ENCODE measurements at regions not wholly inside any gene's neighbourhood (a gene's known extent, or its start where the extent isn't known, plus 50 kb on each side); places are given as distances from the start of the nearest gene placed in this dataset.

DNA sequence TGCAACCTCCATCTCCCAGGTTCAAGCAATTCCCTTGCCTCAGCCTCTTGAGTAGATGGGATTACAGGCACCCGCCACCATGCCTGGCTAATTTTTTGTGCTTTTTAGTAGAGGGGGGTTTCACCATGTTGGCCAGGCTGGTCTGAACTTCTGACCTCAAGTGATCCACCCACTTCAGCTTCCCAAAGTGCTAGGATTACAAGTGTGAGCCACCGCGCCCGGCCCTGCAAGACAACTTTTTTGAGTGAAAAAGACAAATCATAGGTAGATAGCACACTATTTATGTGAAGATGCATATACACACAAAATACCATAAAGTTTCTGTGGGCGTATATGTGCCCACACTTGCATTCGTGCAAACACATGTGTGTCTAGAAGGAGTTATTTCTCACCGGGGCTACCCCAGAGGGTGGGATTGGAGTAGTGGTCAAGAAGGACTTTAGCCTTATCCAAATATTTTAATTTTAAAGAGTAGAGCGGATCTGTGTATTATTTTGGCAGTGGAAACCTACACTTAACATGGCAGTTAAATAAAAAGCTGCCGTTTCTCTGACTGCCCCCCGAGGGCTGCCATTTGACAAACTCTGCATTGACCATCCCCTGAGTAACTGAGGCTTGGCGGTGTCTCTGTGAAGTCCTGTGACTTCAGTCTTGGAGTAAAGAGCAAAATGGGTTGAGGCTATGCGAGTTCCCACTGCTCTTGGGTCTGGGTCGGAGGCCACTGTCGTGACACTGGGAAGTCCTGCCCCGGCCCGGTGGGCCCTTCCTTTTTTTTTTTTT is 93.4 kb upstream of the PTCH1 start:
- DNase-seq, result no peak

DNA sequence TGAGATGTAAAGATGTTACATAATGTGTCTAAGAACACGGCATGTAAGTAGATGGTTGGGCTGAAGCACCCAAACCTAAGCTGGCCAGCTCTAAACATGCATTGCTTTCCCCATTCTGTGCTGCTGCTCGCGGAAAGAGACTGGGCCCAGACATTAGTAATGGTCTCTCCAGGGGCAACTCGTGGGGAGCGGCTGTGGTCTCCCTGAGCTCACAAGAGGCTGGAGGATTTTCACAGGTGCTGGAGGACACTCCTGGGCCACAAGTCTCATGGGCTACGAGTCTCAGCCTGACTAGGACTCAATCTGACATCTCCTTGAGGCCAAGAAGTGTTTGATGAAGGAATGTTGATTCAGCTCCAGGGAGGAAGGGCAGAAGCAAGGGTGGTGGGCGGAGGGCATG is 92.7 kb upstream of the PTCH1 start:
- DNase-seq, result no peak

- DNase-seq, result no peak
Measured at GRCh38 chr9:95608341-95608740, 91.6 kb upstream of the PTCH1 start.

DNA sequence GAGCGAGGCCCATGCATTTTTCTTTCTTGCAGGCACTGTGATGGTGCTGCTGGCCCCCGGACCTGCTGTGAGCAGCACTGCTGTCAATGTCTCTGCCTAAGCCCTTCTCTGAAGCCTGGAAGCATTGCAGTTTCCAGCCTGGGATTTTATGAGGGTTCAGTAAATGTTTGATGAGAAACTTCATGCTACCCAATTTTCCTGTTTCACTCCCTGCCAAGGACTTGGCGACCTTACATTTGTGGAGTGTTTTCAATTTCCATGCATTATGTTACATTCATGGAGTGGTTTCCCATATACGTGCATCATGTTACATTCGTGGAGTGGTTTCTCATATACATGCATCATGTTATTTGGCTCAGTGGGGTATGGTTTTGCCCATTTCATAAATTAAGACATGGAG is 90.7 kb upstream of the PTCH1 start:
- DNase-seq, result no peak

DNA sequence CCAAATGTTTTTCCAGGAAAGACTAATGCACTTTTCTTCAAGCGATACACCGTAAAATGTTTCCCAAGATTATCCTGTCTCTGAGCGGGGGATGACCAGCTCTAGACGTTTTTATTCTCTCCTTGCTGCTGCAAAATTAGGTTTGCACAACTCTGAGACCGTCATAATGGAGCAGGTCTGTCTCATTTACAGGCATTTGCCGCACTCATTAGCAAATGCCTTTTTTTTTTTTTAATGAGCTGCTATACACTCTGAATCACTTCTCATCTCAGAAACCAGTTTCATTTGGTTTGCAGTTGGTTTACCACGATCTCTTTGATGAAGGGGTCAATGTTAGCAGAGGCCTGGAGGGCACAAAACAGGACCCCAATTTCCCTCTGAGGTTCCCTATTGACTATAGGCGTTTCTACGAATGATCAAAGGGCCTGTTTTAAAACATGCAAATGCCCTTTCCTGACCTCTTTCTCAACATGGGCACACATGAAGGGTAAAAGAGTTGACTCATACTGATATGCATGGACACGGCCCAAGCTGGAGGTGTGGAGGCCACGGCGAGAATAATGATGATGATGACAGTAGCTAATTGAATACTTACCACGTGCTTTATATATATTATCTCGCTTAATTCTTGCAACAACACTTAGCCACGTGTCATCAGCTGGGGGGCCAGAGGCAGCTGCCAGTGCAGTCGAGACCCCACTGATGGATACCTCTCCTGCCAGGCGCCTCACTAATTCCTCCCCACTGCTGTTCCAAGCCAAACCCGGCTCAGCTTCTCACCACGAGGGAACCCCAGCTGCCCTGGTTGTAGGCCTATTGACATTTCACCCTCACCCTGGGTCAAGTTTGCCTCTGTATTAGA is 89.9 kb upstream of the PTCH1 start:
- no peak for DNase-seq

GRCh38 chr9:95605816-95606488 is 89.2 kb upstream of the PTCH1 start:
- no peak for DNase-seq

- no peak for DNase-seq
Measured at GRCh38 chr9:95605101-95605500, 88.3 kb upstream of the PTCH1 start.

- no peak for DNase-seq
Measured at GRCh38 chr9:95598236-95598635, 81.5 kb upstream of the PTCH1 start.

DNA sequence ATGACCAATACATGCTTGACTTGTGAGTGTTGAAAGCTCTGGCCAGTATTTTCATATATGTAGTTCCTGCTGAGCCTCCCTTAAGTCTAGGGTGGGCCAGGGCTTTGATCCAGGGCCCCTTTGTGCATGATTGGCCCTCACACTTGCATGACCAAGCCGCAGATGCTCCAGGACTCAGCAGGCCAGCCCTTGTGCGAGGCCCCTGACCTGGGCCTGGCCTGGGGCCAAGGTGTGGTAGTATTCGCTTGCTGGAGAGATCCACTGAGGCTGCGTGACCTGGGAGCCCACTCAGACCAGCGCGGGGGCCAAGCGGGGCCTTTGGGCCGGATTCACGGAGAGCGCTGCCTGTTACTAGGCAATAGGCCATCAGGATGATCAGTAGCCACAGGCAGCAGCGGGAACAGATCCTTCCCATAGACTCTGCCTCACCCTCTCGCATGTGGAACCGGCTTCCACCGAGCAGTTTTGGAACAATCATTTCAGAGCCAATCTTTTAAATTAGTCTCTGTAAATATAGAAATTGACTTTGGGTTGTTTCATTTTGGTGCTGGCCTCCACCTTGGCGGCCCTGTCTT is 79.0 kb upstream of the PTCH1 start:
- DNase-seq, result no peak

GRCh38 chr9:95592931-95593330 is 76.2 kb upstream of the PTCH1 start:
- DNase-seq, result no peak

DNA sequence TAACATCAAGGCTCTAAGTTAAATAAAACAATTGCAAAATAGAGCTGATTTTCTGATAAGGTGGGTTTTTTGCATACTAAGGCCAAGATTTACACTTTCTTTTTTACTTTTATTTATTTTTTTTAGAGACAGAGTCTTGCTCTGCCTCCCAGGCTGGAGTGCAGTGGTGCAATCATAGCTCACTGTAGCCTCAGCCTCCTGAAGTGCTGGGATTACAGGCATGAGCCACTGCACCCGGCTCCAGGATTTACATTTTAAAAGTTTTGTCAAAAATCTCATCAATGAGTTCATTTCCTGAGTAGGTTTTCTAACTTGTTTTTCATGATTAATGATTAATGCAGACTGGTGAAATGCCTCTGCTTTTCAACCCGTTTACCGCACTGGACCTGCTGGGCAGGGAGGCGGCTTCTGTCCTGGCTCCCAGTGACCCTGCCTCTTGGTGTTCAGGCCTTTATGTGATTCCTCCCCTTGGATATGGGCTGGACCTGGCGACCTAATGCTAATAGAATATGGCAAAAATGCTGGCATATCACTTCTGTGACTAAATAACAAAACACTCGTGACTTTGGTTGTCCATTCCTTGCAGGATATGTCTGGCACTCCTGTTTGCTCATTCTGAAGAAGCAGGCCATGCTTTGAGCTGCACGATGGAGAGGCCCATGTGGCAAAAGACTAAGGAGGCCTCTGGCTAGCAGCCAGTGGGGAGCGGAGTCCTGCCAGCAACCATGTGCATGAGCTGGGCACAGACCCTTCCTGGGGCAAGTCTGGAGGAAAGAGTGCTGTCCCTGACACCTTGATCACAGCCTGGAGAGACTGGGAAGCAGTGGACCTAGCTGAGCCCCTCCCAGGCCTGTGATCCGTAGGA is 72.2 kb upstream of the PTCH1 start:
- no peak for DNase-seq

GRCh38 chr9:95587021-95587964 is 70.5 kb upstream of the PTCH1 start:
- DNase-seq, result no peak

- no peak for DNase-seq
Measured at GRCh38 chr9:95586326-95586725, 69.6 kb upstream of the PTCH1 start.

- no peak for DNase-seq
Measured at GRCh38 chr9:95585824-95586223, 69.1 kb upstream of the PTCH1 start.

- no peak for DNase-seq
Measured at GRCh38 chr9:95584176-95584575, 67.4 kb upstream of the PTCH1 start.

GRCh38 chr9:95581900-95582299 is 65.1 kb upstream of the PTCH1 start:
- no peak for DNase-seq

DNA sequence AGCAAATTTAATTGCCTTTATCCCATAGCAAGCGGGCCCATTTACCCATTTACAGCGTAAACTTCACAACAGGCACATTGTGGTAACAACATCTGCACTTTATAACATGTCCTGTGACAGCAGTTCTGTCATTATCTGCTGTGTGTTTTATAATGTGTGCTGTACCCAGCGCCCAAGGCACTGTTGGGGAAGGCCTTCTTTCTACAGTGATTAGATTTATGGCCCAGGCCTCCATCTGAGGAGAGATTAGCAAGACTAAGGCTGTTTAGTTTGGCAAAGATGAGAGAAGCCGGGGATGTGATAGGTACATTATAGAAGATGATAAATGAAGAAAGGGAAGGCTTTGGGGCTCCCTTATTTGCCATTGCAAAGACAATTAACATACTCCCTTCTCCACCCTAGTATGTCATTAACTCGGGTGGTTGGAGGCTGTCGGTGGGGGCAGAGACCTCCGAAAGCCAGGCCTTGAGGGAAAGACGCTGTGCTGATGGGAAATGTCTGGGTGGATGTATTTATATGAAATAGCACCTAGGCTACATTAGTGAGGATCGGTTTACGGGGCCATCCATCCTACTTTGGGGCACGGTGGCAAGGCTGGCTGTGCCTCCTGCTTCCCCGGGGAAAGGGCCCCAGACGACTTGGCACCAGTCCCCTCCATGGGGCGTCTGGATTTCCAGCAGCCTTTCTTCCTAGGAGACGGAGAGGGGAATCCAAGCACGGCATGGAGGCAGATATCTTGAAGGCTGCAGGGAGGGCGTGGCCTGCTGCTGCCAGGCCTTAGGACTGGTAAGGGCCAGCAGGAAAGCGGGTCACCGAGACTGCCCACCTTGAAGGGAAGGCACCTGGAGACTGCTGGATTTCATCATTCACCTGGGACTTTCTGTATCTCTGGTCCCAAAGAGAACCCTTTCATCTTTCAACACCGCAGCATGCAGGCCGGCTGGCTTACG is 64.3 kb upstream of the PTCH1 start:
- no peak for DNase-seq

DNA sequence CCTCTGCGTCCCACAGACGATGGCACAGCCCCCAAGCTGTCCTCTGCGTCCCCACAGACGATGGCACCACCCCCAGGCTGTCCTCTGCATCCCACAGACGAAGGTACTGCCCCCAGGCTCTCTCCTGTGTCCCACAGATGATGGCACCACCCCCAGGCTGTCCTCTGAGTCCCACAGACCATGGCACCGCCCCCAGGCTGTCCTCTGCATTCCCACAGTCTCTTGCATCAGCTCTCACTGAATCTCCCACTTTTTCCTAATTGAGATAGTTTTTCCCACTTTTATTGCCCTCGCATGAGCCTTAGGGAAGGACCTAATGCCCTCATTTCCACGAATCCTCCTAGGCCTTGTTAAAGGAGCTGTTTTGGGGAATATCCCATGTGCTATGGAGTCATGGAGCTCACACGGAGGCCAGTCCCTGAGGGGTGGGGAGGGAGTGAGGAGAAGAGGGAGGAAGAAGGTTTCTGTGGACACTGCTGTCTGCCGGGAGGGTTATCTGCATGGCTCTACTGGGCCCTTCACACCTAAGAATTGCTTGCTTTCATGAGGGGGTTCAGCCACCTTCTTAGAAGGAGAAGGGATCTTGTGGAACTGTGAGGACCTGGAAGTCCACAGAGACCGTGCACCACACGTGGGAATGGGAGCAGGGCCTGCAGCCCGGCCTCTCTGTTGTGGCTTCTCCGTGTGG is 58.2 kb upstream of the PTCH1 start:
- DNase-seq, result no peak

DNA sequence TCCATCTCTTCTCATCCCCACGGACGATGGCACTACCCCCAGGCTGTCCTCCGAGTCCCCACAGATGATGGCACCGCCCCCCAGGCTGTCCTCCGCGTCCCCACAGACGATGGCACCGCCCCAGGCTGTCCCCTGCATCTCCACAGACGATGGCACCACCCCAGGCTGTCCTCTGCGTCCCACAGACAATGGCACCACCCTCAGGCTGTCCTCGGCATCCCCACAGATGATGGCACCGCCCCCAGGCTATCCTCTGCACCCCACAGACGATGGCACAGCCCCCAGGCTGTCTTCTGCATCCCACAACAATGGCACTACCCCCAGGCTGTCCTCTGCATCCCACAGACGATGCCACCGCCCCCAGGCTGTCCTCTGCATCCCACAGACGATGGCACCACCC is 57.4 kb upstream of the PTCH1 start:
- peak; percentile 6 for DNase-seq
